ENCODE measurements at regions not wholly inside any gene's neighbourhood (a gene's known extent, or its start where the extent isn't known, plus 50 kb on each side); places are given as distances from the start of the nearest gene placed in this dataset.

DNA sequence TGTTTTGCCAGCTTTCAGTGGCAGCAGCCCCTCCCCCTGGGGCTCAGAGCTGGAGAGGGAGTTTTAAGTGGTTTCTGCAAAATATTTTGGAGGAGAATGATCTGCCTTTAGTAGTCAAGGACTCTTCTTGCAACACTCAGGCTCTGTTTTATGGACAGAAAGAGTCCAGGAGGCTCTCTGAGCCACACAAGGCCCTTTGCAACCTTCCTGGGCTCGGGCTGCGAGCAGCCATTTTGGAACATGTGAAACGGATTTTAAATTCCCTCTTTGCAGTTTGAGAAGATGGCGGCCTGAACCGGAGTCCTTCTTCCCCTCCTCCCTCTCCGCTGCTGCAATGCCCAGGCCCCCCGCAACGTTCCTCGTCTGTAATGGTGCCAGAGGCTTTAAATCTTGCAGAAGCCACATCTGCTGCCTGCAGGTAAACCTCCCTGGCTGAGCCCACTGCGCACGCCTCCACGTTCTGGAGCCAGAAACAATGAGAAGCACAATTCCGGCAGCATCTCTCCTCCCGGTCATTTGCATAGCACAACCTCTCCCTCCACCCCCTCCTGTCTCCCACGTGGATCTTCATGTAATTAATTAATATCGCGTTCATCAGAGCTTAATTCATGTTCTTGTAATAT, 386.1 kb downstream of the SEC14L1 start:
- Histone ChIP-seq H3K9me3 (no peaks in the 10 kb centered on the region), H3K36me3 (no peaks in the 10 kb centered on the region), H3K27me3 (peaks cover 62% of the 10 kb centered on the region), H3K4me3 (ENCODE audit: low read depth in 1 of 2, low read length in 1 of 2) (no peak overlapping the region), H3K4me1 (ENCODE audit: control insufficient read depth in 1 of 2, insufficient read depth in 1 of 2, low read depth in 1 of 2, low read length in 1 of 2) (no peaks in the 10 kb centered on the region), H3K27ac (no peak overlapping the region)
- TF ChIP-seq, protein P1, sequence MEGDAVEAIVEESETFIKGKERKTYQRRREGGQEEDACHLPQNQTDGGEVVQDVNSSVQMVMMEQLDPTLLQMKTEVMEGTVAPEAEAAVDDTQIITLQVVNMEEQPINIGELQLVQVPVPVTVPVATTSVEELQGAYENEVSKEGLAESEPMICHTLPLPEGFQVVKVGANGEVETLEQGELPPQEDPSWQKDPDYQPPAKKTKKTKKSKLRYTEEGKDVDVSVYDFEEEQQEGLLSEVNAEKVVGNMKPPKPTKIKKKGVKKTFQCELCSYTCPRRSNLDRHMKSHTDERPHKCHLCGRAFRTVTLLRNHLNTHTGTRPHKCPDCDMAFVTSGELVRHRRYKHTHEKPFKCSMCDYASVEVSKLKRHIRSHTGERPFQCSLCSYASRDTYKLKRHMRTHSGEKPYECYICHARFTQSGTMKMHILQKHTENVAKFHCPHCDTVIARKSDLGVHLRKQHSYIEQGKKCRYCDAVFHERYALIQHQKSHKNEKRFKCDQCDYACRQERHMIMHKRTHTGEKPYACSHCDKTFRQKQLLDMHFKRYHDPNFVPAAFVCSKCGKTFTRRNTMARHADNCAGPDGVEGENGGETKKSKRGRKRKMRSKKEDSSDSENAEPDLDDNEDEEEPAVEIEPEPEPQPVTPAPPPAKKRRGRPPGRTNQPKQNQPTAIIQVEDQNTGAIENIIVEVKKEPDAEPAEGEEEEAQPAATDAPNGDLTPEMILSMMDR (IDR thresholded peaks at IDR 0.05) = no peak

DNA sequence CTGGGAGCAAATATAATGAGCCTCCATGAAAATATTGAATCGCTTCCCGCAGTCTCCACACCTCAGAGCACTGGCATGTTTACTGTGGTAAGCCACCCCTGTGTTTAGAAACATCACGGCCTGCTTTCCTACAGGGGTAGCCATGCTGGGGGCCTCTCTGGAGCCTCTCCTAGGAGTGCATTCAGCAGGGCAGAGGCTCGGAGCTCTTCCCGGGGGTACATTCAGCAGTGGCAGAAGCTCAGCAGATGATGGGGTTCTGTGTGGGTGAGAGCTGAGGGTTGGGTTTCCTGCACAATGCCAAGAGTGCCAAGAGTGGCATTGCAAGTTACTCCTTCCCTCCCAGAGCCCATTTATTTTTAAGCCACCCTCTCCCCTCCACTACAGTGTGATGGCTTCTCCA, 386.6 kb downstream of the SEC14L1 start:
- H3K4me1 ChIP-seq (ENCODE audit: control insufficient read depth in 1 of 2, insufficient read depth in 1 of 2, low read depth in 1 of 2, low read length in 1 of 2) = no peaks in the 10 kb centered on the region
- no peak overlapping the region for H3K27ac ChIP-seq
- no peaks in the 10 kb centered on the region for H3K9me3 ChIP-seq
- H3K4me3 ChIP-seq (ENCODE audit: low read depth in 1 of 2, low read length in 1 of 2) = no peak overlapping the region
- H3K27me3 ChIP-seq = peaks cover 64% of the 10 kb centered on the region
- H3K36me3 ChIP-seq = no peaks in the 10 kb centered on the region
- TF ChIP-seq, protein P1 (IDR thresholded peaks at IDR 0.05) = no peak

DNA sequence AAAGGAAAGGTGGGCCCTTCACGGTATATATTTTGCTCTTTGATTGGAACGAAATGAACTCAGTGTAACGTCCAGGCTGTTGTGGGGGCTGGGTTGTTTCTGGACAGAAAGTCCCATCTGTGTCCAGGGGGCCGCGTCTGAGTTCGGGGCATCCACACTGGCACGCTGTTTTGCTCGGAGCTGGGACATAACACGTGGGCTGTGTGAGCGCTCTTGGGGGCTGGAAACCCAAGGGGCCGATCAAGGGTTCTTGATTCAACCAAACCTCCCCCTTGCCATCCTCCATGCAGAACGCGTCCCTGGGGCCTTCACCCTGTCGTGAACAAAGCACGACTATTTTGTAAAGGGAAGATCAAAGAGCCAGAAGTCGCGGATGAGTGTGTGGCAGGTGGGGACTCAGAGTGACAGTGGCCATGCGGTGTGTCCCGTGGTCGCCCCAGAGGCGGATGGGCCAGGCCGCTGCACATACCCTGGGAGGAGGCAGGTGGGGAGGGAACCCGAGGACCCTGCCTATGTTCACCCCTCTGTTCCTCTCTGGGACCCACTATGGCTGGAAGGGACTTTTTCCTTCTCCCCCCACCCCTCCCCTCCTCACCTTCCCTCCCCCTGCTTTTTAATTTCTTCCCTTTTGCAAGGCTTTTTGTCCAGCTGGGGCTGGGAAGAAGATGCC, 387.2 kb downstream of the SEC14L1 start:
- TF ChIP-seq, protein P1 (IDR thresholded peaks at IDR 0.05) = no peak
- Histone ChIP-seq H3K4me3 (ENCODE audit: low read depth in 1 of 2, low read length in 1 of 2) (no peak overlapping the region), H3K4me1 (ENCODE audit: control insufficient read depth in 1 of 2, insufficient read depth in 1 of 2, low read depth in 1 of 2, low read length in 1 of 2) (no peaks in the 10 kb centered on the region), H3K36me3 (no peaks in the 10 kb centered on the region), H3K9me3 (no peaks in the 10 kb centered on the region), H3K27me3 (peaks cover 64% of the 10 kb centered on the region), H3K27ac (no peak overlapping the region)

DNA sequence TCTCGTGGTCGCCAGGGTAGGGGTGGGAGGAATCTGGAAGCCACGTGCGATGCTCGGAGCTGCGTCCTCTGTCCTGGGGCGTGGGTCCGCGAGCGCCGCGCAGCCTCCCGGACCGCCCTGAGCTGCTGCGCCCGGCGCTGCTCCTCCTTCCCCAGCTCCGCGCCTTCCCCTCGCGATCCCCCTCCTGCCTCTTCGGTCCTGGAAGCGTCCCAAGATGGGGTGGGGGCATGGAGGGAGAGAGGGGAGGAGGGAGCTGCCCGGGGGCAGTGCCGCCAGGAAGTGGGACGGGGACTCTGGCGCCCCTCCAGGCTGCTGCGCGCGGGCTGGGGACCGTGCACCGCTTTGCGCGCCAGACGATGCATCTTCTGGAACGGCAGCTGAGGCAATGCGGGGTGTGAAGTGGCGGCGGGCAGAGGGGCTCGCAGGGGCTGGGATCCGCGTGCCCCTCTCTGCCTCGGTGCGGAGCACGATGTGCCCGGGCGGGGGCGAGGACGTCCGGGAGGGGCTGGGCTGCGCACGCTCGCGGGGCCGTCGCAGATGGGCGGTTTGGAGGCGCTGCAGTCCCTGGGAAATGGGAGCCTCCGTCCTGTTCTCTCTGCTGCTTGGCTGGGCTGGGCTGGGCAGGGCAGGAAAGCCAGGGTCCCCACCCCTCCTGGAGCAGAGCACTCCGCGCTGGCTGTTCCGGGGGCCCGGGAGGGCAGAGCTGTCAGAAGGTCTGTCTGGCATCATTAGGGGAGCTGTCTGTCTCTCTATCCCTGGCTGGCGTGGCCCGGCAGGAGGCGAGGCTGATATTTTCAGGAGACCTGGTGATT, 388.0 kb downstream of the SEC14L1 start:
- Histone ChIP-seq H3K9me3 (no peaks in the 10 kb centered on the region), H3K36me3 (no peaks in the 10 kb centered on the region), H3K27ac (no peak overlapping the region), H3K4me3 (ENCODE audit: low read depth in 1 of 2, low read length in 1 of 2) (no peak overlapping the region), H3K4me1 (ENCODE audit: control insufficient read depth in 1 of 2, insufficient read depth in 1 of 2, low read depth in 1 of 2, low read length in 1 of 2) (no peaks in the 10 kb centered on the region), H3K27me3 (peaks cover 64% of the 10 kb centered on the region)
- TF ChIP-seq, protein P1 (IDR thresholded peaks at IDR 0.05) = no peak

DNA sequence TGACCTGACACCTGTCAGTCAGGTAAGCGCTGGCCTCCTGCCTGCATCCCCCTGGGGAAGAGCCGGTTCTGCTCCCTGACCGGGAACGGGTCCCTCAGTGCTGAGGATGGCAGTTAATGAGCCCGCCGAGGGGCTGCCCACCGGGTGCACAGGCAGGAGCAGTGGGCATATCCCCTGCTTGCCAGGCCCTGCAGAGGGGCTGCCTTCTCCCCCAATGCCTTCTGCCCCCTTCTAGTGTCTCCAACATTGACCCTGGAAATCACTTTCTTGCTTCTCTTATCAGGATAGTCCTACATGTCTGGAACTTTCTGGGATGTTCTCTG, 388.5 kb downstream of the SEC14L1 start:
- H3K27ac ChIP-seq = no peak overlapping the region
- no peaks in the 10 kb centered on the region for H3K9me3 ChIP-seq
- peaks cover 64% of the 10 kb centered on the region for H3K27me3 ChIP-seq
- TF ChIP-seq, protein P1 (IDR thresholded peaks at IDR 0.05) = no peak
- no peaks in the 10 kb centered on the region for H3K4me1 ChIP-seq (ENCODE audit: control insufficient read depth in 1 of 2, insufficient read depth in 1 of 2, low read depth in 1 of 2, low read length in 1 of 2)
- no peak overlapping the region for H3K4me3 ChIP-seq (ENCODE audit: low read depth in 1 of 2, low read length in 1 of 2)
- H3K36me3 ChIP-seq = no peaks in the 10 kb centered on the region

All from neutrophil (primary cell).